ENCODE measurements at regions not wholly inside any gene's neighbourhood (a gene's known extent, or its start where the extent isn't known, plus 50 kb on each side); places are given as distances from the start of the nearest gene placed in this dataset.
"Not testable (repeated sequence)": the region's sequence is repeated elsewhere in the genome, so short reads cannot be mapped to it uniquely, and the experiment has no call there.

DNA sequence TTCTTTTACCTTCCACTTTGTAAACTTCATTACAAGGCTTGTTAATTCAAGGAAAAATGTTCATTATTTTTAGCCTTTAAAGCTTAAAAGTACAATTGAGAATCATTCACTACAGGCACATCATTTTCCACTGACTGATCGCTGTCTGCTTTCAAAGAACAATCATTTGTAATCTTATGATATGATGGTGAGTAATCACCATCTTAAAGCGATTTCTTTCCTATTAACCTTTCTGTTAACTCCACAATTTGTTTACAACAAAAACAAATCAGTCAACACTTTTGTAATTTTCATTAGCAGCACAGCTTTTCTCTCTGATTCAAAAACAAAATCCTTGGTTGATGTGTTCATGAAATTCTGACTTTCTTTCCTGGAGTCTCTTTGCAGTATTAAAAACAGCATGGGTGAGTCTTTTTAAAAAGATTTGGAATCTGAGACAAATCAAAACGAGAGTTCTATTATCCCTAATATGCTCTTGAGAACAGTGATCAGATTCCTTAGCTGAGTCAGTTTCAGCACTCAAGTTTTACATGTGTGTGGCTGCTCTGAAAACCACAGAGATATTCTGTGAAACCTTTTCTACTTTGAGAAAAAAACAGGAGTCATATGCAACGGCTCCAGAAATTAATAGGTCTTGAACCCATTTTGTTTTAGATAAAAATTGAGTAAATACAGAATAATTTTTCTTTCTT lies 145.8 kb upstream of the TMPRSS15 start:
- no peak for TF ChIP-seq CTCF (IDR thresholded peaks at IDR 0.05)
- Histone ChIP-seq H3K4me3 (no peak overlapping the region), H3K27me3 (no peaks in the 10 kb centered on the region), H3K9me3 (peaks cover 0 to 4% (median 0%) of the 10 kb centered on the region in 11 donors), H3K36me3 (no peaks in the 10 kb centered on the region), H3K27ac (no peak overlapping the region), H3K4me1 (no peaks in the 10 kb centered on the region)
- DNase-seq (no peak), ATAC-seq (no peak)
- intact Hi-C loops (cut with DNase I): no loop called here
- WGBS, 2 donors: 52 to 60% methylated on average over 4 of the region's 4 CpGs

GRCh38 chr21:18550361-18550760 lies 146.8 kb upstream of the TMPRSS15 start:
- intact Hi-C loops (cut with DNase I): no loop called here
- no peaks in the 10 kb centered on the region for H3K4me1 ChIP-seq
- H3K4me3 ChIP-seq: no peak overlapping the region
- no peak for TF ChIP-seq CTCF (IDR thresholded peaks at IDR 0.05)
- H3K9me3 ChIP-seq: peaks cover 0 to 4% (median 0%) of the 10 kb centered on the region in 11 donors
- DNase-seq (no peak), ATAC-seq (no peak)
- H3K27ac ChIP-seq: no peak overlapping the region
- WGBS, 2 donors: 90 to 96% methylated on average over 3 of the region's 3 CpGs
- H3K36me3 ChIP-seq: no peaks in the 10 kb centered on the region
- H3K27me3 ChIP-seq: no peaks in the 10 kb centered on the region

DNA sequence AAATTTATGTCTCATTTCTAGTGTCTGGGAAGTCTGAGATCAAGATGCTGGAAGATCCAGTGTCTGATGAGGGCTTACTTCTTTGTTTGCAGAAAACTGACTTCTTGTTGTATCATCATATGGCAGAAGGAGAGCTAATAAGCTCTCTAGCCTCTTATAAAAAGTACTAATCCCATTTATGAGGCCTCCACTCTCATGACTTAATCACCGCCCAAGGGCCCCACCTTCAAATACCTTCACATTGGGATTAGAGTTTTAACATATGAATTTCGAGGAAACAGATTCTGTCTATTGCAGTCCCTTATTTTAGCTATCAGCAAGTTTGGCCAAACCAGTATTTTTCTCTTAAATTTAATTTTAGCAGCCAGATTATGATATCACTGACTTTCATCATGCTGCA lies 150.2 kb upstream of the TMPRSS15 start:
- peaks cover 0 to 9% (median 0%) of the 10 kb centered on the region in 11 donors for H3K9me3 ChIP-seq
- DNase-seq: no peak
- H3K4me3 ChIP-seq: no peak overlapping the region
- no peaks in the 10 kb centered on the region for H3K36me3 ChIP-seq
- no peaks in the 10 kb centered on the region for H3K4me1 ChIP-seq
- 76 to 78% methylated on average over 2 of the region's 2 CpGs for WGBS, 2 donors
- H3K27me3 ChIP-seq: no peaks in the 10 kb centered on the region
- H3K27ac ChIP-seq: no peak overlapping the region
- ATAC-seq: no peak
- intact Hi-C loops (cut with DNase I): no loop called here
- no peak for TF ChIP-seq CTCF (IDR thresholded peaks at IDR 0.05)

DNA sequence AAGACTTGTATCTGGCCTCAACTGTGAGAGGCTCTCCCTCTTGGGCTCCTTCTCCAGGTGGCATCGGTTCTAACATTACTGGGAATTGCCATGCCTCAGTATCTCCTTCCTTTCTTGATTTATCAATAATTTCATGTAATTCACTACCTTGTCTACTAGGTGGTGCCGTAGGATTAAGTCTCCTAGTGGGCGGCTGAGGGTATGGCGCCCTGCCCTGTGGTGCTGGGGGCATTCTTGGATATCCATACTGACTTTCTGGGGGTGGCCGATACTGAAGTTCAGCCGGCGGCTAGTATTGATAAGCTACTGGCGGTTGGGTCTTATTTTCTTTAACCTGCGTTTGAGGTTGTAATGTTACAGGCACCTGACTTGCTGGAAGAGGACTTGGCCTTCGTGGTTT lies 164.2 kb upstream of the TMPRSS15 start:
- H3K27ac ChIP-seq; ATAC-seq; H3K27me3 ChIP-seq; H3K4me3 ChIP-seq; H3K4me1 ChIP-seq; intact Hi-C loops (cut with DNase I); DNase-seq; H3K36me3 ChIP-seq; H3K9me3 ChIP-seq: not testable (repeated sequence)
- 86 to 87% methylated on average over 10 of the region's 10 CpGs for WGBS, 2 donors

GRCh38 chr21:18588001-18588662 lies 184.5 kb upstream of the TMPRSS15 start:
- no peaks in the 10 kb centered on the region for H3K36me3 ChIP-seq
- H3K4me1 ChIP-seq: no peaks in the 10 kb centered on the region
- ATAC-seq (no peak), DNase-seq (no peak)
- intact Hi-C loops (cut with DNase I): no loop called here
- peaks cover 0 to 7% (median 0%) of the 10 kb centered on the region in 11 donors for H3K9me3 ChIP-seq
- 57% methylated on average over 4 of the region's 4 CpGs for WGBS, 2 donors
- no peak overlapping the region for H3K4me3 ChIP-seq
- no peak for TF ChIP-seq CTCF (IDR thresholded peaks at IDR 0.05)
- no peak overlapping the region for H3K27ac ChIP-seq
- no peaks in the 10 kb centered on the region for H3K27me3 ChIP-seq
